GM12864 (cell line): ENCODE measurements at regions not wholly inside any gene's neighbourhood (a gene's known extent, or its start where the extent isn't known, plus 50 kb on each side); places are given as distances from the start of the nearest gene placed in this dataset.

ENCODE experiments used
- DNase-seq: peaks from one replicate; pipeline ENCODE4 v3.0.0-alpha.2; 2011; ENCODE audit warnings: low read depth
- H3K4me3 ChIP-seq: 2 replicates; pipeline ENCODE4 v1.5.1; 2011; ENCODE audit warnings: mild to moderate bottlenecking, low read depth, low read length, control low read depth
- TF ChIP-seq, protein P1 (sequence below): IDR thresholded peaks from 2 replicates; pipeline ENCODE4 v1.5.1; 2011; ENCODE audit warnings: low read depth, mild to moderate bottlenecking, moderate library complexity, low read length, control low read depth, inconsistent platforms; ENCODE audit errors: missing control alignments

DNA sequence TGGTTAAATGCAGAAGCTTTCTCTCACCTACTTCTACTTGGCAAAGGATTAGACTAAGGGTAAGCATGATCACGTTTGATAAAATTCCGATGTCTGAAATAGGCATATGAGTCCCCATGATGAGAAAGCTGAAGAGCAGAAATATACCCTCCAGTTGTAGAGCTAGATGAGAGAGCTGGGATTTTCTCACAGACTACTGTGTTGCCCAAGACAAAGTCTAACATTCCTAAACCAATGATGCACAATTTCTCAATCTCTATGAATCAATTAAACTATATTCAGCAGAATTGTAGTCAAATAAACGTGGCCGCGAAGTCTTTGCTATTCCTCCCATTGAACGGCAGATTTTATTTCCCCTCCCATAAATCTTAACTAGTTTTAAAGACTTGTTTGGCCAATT is 699.2 kb downstream of the KCNT2 start:
- no peak overlapping the region for H3K4me3 ChIP-seq
- DNase-seq = no peak
- TF ChIP-seq, protein P1, sequence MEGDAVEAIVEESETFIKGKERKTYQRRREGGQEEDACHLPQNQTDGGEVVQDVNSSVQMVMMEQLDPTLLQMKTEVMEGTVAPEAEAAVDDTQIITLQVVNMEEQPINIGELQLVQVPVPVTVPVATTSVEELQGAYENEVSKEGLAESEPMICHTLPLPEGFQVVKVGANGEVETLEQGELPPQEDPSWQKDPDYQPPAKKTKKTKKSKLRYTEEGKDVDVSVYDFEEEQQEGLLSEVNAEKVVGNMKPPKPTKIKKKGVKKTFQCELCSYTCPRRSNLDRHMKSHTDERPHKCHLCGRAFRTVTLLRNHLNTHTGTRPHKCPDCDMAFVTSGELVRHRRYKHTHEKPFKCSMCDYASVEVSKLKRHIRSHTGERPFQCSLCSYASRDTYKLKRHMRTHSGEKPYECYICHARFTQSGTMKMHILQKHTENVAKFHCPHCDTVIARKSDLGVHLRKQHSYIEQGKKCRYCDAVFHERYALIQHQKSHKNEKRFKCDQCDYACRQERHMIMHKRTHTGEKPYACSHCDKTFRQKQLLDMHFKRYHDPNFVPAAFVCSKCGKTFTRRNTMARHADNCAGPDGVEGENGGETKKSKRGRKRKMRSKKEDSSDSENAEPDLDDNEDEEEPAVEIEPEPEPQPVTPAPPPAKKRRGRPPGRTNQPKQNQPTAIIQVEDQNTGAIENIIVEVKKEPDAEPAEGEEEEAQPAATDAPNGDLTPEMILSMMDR = no peak

DNA sequence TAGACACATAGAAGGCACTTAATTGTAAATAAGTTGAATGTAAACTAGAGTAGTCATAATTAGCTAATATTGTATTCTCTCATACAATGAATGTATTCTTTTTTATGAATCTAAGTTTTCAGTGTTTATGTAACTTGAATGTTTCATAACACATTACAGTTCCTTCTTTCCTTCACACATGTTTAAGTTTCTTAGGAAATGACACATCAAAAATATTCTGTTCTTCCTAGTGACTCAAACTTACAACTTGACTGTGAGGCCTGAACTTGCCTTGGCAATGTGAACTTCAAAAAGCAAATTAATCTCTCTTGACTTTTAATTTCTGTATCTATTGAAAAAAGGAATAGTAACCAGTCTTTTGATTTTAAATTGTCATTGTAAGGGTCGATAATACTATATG is 700.1 kb downstream of the KCNT2 start:
- TF ChIP-seq, protein P1 = no peak
- H3K4me3 ChIP-seq = no peak overlapping the region
- no peak for DNase-seq

DNA sequence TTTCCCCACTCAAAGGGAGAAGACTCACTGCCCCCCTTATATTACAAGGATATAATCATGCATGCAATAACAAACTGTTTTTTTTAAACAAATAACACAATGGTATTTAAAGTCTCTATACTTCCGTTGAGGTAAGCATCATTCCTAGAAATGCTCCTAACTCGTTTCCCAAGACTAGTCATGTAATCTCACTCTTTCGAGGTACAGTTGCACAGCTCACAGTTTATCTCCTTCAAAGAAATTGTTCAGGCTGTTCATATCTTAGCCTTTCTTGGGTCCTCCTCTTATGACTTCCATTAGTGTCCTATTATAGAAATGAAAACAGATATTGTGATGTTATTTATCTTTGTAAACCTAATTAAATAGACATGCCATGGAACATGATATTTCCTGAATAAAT is 705.0 kb downstream of the KCNT2 start:
- TF ChIP-seq, protein P1 = no peak
- H3K4me3 ChIP-seq = no peak overlapping the region
- DNase-seq = no peak

DNA sequence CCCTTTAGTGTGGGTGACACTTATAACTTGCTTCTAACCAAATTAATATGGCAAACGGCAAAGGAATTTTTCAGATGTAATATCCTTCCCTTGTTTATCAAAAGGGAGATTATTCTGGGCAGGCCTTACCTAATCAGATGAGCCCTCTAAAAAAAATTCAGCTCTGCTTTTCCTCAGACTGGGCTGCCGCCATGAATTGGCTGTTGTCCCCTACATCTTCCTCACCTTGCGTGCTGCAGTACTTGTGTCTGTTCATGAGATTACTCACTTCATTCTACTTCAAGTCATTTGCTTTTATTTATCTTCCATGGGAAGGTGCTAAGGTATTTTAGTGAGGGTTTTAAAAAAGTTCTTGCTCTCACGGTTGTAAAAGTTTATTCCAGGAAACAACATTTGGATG is 705.5 kb downstream of the KCNT2 start:
- no peak overlapping the region for H3K4me3 ChIP-seq
- TF ChIP-seq, protein P1 = no peak
- no peak for DNase-seq

DNA sequence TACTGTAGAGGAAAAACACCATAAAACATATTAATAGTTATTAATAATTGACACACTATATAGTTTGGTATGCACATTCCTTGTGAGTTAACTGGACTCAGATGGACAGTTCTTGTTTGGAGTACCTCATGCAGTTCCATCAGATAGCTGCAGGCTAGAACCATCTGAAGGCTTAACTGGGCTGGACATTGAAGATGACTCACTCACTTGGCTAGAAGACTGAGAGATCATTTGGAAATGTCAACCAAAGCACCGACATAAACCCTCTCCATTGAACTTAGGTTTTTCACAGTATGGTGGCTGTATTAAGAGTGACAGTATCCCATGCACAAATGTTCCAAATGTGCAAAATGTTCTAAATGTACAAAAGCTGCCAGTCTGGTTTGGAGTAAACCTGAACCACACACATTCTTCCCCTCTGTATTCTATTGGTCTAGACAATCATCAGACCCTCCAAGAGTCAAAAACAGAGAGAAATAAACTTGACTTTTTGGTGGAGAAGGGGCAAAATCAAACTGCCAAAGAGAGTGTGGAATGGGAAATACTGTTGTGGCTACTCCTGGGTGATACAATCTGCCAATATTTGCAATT is 708.4 kb downstream of the KCNT2 start:
- TF ChIP-seq, protein P1 = no peak
- H3K4me3 ChIP-seq = no peak overlapping the region
- DNase-seq = no peak

DNA sequence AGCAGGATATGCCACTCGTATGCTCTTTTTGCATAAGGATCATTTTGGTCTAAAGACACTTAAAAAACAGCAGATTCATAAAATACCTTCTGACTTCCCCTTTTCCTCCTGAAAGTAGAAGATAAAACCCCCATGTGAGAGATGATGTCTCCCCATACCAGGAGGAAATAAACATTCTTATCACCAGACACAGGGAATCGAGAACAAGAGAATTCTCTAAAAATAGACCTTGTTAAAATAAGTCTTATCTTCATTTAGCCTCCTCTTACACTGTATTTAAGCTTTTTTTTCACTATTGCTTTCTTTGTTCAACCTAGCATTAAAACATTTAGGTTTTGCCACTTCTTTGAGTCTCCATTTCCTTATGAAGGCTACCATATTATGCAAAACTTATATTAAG is 709.3 kb downstream of the KCNT2 start:
- TF ChIP-seq, protein P1 = no peak
- DNase-seq = no peak
- H3K4me3 ChIP-seq = no peak overlapping the region

DNA sequence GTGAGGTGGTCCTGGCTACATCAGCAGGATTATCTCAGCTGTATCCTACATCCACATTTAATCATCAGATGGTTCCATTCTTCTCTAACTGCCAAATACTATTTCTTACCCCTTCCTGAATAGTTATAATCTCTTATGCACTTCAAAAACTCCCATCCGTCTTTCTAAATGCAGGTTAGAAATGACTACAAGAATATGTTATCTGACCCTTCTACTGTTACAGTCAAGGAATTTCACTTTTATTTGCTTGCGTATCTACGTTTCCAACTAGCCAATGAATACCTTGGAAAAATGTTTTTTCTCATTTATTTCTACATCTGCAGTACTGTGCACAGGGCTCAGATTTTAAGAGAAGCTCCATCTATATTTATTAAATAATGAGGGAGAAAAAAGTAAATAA is 709.9 kb downstream of the KCNT2 start:
- DNase-seq = no peak
- H3K4me3 ChIP-seq = no peak overlapping the region
- TF ChIP-seq, protein P1 = no peak
